Mesendoderm (in vitro differentiated cells): ENCODE measurements at regions not wholly inside any gene's neighbourhood (a gene's known extent, or its start where the extent isn't known, plus 50 kb on each side); places are given as distances from the start of the nearest gene placed in this dataset.
A peak's percentile ranks its signal among the peaks of the same experiment; 100 is the strongest.

Source experiments
- DNase-seq: peaks from one replicate; pipeline ENCODE4 v3.0.0; 2013
- H2AK5ac ChIP-seq: 2 replicates; pipeline ENCODE4 v1.6.1; 2013; ENCODE audit warnings: low read length, inconsistent platforms
- H2BK120ac ChIP-seq: 2 replicates; pipeline ENCODE4 v1.6.1; 2013; ENCODE audit warnings: low read depth, mild to moderate bottlenecking, low read length, moderate library complexity, mixed read lengths
- H2BK15ac ChIP-seq: replicated peaks from 2 replicates; pipeline ENCODE4 v1.6.1; 2013; ENCODE audit warnings: low read depth, mild to moderate bottlenecking, moderate library complexity
- H2BK5ac ChIP-seq: 2 replicates; pipeline ENCODE4 v1.6.1; 2013; ENCODE audit warnings: low read length, inconsistent platforms
- H3K18ac ChIP-seq: 2 replicates; pipeline ENCODE4 v1.6.1; 2013; ENCODE audit warnings: mild to moderate bottlenecking, low read length, mixed read lengths
- H3K23ac ChIP-seq: one replicate; pipeline ENCODE4 v1.6.1; 2013; ENCODE audit warnings: low read length
- H3K27ac ChIP-seq: 2 replicates; pipeline ENCODE4 v1.5.1; 2013; ENCODE audit warnings: low read depth, mild to moderate bottlenecking, inconsistent platforms, low read length, moderate library complexity
- H3K27me3 ChIP-seq: 2 replicates; pipeline ENCODE4 v1.6.1; 2013; ENCODE audit warnings: low read length, control low read depth, mild to moderate bottlenecking, inconsistent platforms; ENCODE audit not compliant: insufficient read depth, poor library complexity
- H3K36me3 ChIP-seq: 2 replicates; pipeline ENCODE4 v1.6.1; 2013; ENCODE audit warnings: low read length, inconsistent platforms; ENCODE audit not compliant: control insufficient read depth, insufficient read depth
- H3K4ac ChIP-seq: one replicate; pipeline ENCODE4 v1.6.1; 2013; ENCODE audit warnings: low read depth, mild to moderate bottlenecking, low read length, moderate library complexity
- H3K4me1 ChIP-seq: 2 replicates; pipeline ENCODE4 v1.6.1; 2013; ENCODE audit warnings: low read depth, low read length, inconsistent platforms; ENCODE audit not compliant: control insufficient read depth
- H3K4me2 ChIP-seq: 2 replicates; pipeline ENCODE4 v1.6.1; 2013; ENCODE audit warnings: low read length
- H3K4me3 ChIP-seq: 2 replicates; pipeline ENCODE4 v1.5.1; 2013; ENCODE audit warnings: mild to moderate bottlenecking, low read length
- H3K56ac ChIP-seq: one replicate; pipeline ENCODE4 v1.6.1; 2013; ENCODE audit warnings: low read length
- H3K79me1 ChIP-seq: 2 replicates; pipeline ENCODE4 v1.6.1; 2013; ENCODE audit warnings: low read length, inconsistent platforms
- H3K79me2 ChIP-seq: 2 replicates; pipeline ENCODE4 v1.6.1; 2013; ENCODE audit warnings: mild to moderate bottlenecking, low read length; ENCODE audit not compliant: control insufficient read depth, insufficient read depth
- H3K9ac ChIP-seq: 2 replicates; pipeline ENCODE4 v1.6.1; 2013; ENCODE audit warnings: low read length, inconsistent platforms
- H4K5ac ChIP-seq: one replicate; pipeline ENCODE4 v1.6.1; 2013; ENCODE audit warnings: low read length
- H4K8ac ChIP-seq: one replicate; pipeline ENCODE4 v1.6.1; 2013; ENCODE audit warnings: low read depth, mild to moderate bottlenecking, control low read depth, low read length, moderate library complexity
- WGBS: extraction: QIAGEN DNeasy Blood & Tissue Kit; methylation state at CpG from one replicate; pipeline ENCODE4 v1.1.7; 2013; ENCODE audit warnings: low lambda C conversion rate, missing lambda C conversion rate; ENCODE audit not compliant: insufficient coverage; ENCODE audit errors: extremely low coverage; 5-methylcytosine and 5-hydroxymethylcytosine counted together

GRCh38 chr11:29022676-29023075 lies 914.5 kb downstream of the METTL15 start:
- H3K79me1 ChIP-seq = no peaks in the 10 kb centered on the region
- no peaks in the 10 kb centered on the region for H3K36me3 ChIP-seq
- no peaks in the 10 kb centered on the region for H3K4me1 ChIP-seq
- H3K27ac ChIP-seq = no peak overlapping the region
- H4K8ac ChIP-seq = no peak overlapping the region
- H2BK15ac ChIP-seq = no peak overlapping the region
- H2AK5ac ChIP-seq = no peak overlapping the region
- no peak overlapping the region for H3K4me3 ChIP-seq
- no peak for DNase-seq
- H3K27me3 ChIP-seq = no peaks in the 10 kb centered on the region
- H3K9ac ChIP-seq = no peak overlapping the region
- H2BK5ac ChIP-seq = no peak overlapping the region
- H3K79me2 ChIP-seq = no peaks in the 10 kb centered on the region
- no peak overlapping the region for H3K18ac ChIP-seq
- no peak overlapping the region for H3K4me2 ChIP-seq
- H2BK120ac ChIP-seq = no peak overlapping the region
- no peak overlapping the region for H3K56ac ChIP-seq
- no peak overlapping the region for H3K23ac ChIP-seq
- no peak overlapping the region for H4K5ac ChIP-seq
- no CpG with 5 or more reads among the region's 2 CpGs for WGBS
- H3K4ac ChIP-seq = no peak overlapping the region

- peak; percentile 52 for DNase-seq
- H3K4me1 ChIP-seq = no peaks in the 10 kb centered on the region
- no peak overlapping the region for H4K8ac ChIP-seq
- H2BK15ac ChIP-seq = no peak overlapping the region
- H2BK5ac ChIP-seq = no peak overlapping the region
- H3K18ac ChIP-seq = no peak overlapping the region
- H3K27ac ChIP-seq = no peak overlapping the region
- H2AK5ac ChIP-seq = no peak overlapping the region
- H3K79me2 ChIP-seq = no peaks in the 10 kb centered on the region
- no peak overlapping the region for H2BK120ac ChIP-seq
- H3K36me3 ChIP-seq = no peaks in the 10 kb centered on the region
- H3K9ac ChIP-seq = no peak overlapping the region
- H3K56ac ChIP-seq = no peak overlapping the region
- H3K27me3 ChIP-seq = no peaks in the 10 kb centered on the region
- no peak overlapping the region for H3K4ac ChIP-seq
- H3K4me3 ChIP-seq = no peak overlapping the region
- no peak overlapping the region for H3K23ac ChIP-seq
- H3K4me2 ChIP-seq = no peak overlapping the region
- H4K5ac ChIP-seq = no peak overlapping the region
- H3K79me1 ChIP-seq = no peaks in the 10 kb centered on the region
- no CpG with 5 or more reads among the region's 3 CpGs for WGBS
Measured at GRCh38 chr11:29019960-29020683, 911.9 kb downstream of the METTL15 start.

GRCh38 chr11:29018631-29019030 lies 910.4 kb downstream of the METTL15 start:
- Histone ChIP-seq H3K9ac (no peak overlapping the region), H2AK5ac (no peak overlapping the region), H3K27me3 (no peaks in the 10 kb centered on the region), H3K79me1 (no peaks in the 10 kb centered on the region), H3K18ac (no peak overlapping the region), H3K79me2 (no peaks in the 10 kb centered on the region), H2BK120ac (no peak overlapping the region), H3K23ac (no peak overlapping the region), H2BK5ac (no peak overlapping the region), H3K4me3 (no peak overlapping the region), H3K4ac (no peak overlapping the region), H4K8ac (no peak overlapping the region), H3K27ac (no peak overlapping the region), H3K4me2 (no peak overlapping the region), H3K36me3 (no peaks in the 10 kb centered on the region), H3K56ac (no peak overlapping the region), H3K4me1 (no peaks in the 10 kb centered on the region), H2BK15ac (no peak overlapping the region), H4K5ac (no peak overlapping the region)
- WGBS = no CpG with 5 or more reads among the region's 2 CpGs
- peak; percentile 56 for DNase-seq

GRCh38 chr11:29017941-29018340 lies 909.8 kb downstream of the METTL15 start:
- Histone ChIP-seq H3K79me1 (no peaks in the 10 kb centered on the region), H3K4me1 (no peaks in the 10 kb centered on the region), H2AK5ac (no peak overlapping the region), H3K23ac (no peak overlapping the region), H4K8ac (no peak overlapping the region), H3K36me3 (no peaks in the 10 kb centered on the region), H3K4ac (no peak overlapping the region), H3K18ac (no peak overlapping the region), H3K9ac (no peak overlapping the region), H2BK120ac (no peak overlapping the region), H2BK15ac (no peak overlapping the region), H4K5ac (no peak overlapping the region), H3K27ac (no peak overlapping the region), H3K79me2 (no peaks in the 10 kb centered on the region), H2BK5ac (no peak overlapping the region), H3K4me2 (no peak overlapping the region), H3K56ac (no peak overlapping the region), H3K4me3 (no peak overlapping the region), H3K27me3 (no peaks in the 10 kb centered on the region)
- DNase-seq = no peak
- WGBS = no CpG with 5 or more reads among the region's 2 CpGs

GRCh38 chr11:29012507-29012906 lies 904.3 kb downstream of the METTL15 start:
- H3K36me3 ChIP-seq = no peaks in the 10 kb centered on the region
- no peak overlapping the region for H3K9ac ChIP-seq
- no peak overlapping the region for H3K4me2 ChIP-seq
- H2BK120ac ChIP-seq = no peak overlapping the region
- H3K79me2 ChIP-seq = no peaks in the 10 kb centered on the region
- no peak overlapping the region for H2BK15ac ChIP-seq
- H3K4me1 ChIP-seq = no peaks in the 10 kb centered on the region
- H2AK5ac ChIP-seq = no peak overlapping the region
- H3K56ac ChIP-seq = no peak overlapping the region
- no peaks in the 10 kb centered on the region for H3K79me1 ChIP-seq
- H2BK5ac ChIP-seq = no peak overlapping the region
- WGBS = no CpG with 5 or more reads among the region's 2 CpGs
- H3K18ac ChIP-seq = no peak overlapping the region
- no peak overlapping the region for H3K4me3 ChIP-seq
- no peak overlapping the region for H4K8ac ChIP-seq
- H3K4ac ChIP-seq = no peak overlapping the region
- no peak overlapping the region for H3K23ac ChIP-seq
- H4K5ac ChIP-seq = no peak overlapping the region
- H3K27me3 ChIP-seq = no peaks in the 10 kb centered on the region
- no peak for DNase-seq
- no peak overlapping the region for H3K27ac ChIP-seq

- no peak overlapping the region for H3K4me2 ChIP-seq
- no peak overlapping the region for H3K18ac ChIP-seq
- H3K4me3 ChIP-seq = no peak overlapping the region
- H2BK5ac ChIP-seq = no peak overlapping the region
- no peak overlapping the region for H4K8ac ChIP-seq
- DNase-seq = no peak
- no peak overlapping the region for H4K5ac ChIP-seq
- no peaks in the 10 kb centered on the region for H3K4me1 ChIP-seq
- no peaks in the 10 kb centered on the region for H3K36me3 ChIP-seq
- H3K56ac ChIP-seq = no peak overlapping the region
- H3K79me2 ChIP-seq = no peaks in the 10 kb centered on the region
- H3K9ac ChIP-seq = no peak overlapping the region
- H3K27me3 ChIP-seq = no peaks in the 10 kb centered on the region
- no peaks in the 10 kb centered on the region for H3K79me1 ChIP-seq
- no peak overlapping the region for H3K27ac ChIP-seq
- no peak overlapping the region for H3K4ac ChIP-seq
- no peak overlapping the region for H2BK15ac ChIP-seq
- H3K23ac ChIP-seq = no peak overlapping the region
- no peak overlapping the region for H2AK5ac ChIP-seq
- no peak overlapping the region for H2BK120ac ChIP-seq
Measured at GRCh38 chr11:29009426-29009825, 901.2 kb downstream of the METTL15 start.
